ENCODE measurements at regions not wholly inside any gene's neighbourhood (a gene's known extent, or its start where the extent isn't known, plus 50 kb on each side); places are given as distances from the start of the nearest gene placed in this dataset.

- TF ChIP-seq, protein P1, sequence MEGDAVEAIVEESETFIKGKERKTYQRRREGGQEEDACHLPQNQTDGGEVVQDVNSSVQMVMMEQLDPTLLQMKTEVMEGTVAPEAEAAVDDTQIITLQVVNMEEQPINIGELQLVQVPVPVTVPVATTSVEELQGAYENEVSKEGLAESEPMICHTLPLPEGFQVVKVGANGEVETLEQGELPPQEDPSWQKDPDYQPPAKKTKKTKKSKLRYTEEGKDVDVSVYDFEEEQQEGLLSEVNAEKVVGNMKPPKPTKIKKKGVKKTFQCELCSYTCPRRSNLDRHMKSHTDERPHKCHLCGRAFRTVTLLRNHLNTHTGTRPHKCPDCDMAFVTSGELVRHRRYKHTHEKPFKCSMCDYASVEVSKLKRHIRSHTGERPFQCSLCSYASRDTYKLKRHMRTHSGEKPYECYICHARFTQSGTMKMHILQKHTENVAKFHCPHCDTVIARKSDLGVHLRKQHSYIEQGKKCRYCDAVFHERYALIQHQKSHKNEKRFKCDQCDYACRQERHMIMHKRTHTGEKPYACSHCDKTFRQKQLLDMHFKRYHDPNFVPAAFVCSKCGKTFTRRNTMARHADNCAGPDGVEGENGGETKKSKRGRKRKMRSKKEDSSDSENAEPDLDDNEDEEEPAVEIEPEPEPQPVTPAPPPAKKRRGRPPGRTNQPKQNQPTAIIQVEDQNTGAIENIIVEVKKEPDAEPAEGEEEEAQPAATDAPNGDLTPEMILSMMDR (conservative IDR thresholded peaks at IDR 0.05; ENCODE audit: low read depth in 2 of 2), result no peak
- TF ChIP-seq JUNB (IDR thresholded peaks at IDR 0.05; ENCODE audit: unreplicated experiment) (no peak), NANOG (IDR thresholded peaks at IDR 0.05; ENCODE audit: borderline replicate concordance) (no peak), EZH2 (IDR thresholded peaks at IDR 0.05; ENCODE audit: low read depth, unreplicated experiment) (no peak), ETS1 (IDR thresholded peaks at IDR 0.05) (no peak), ZNF114 (CRISPR knock-in tag; IDR thresholded peaks at IDR 0.05) (no peak), REST (IDR thresholded peaks at IDR 0.05; ENCODE audit: unreplicated experiment) (no peak), CREB1 (CRISPR knock-in tag; IDR thresholded peaks at IDR 0.05; ENCODE audit: low read depth) (no peak), POLR2AphosphoS5 (IDR thresholded peaks at IDR 0.05; ENCODE audit: low read depth) (no peak)
Measured at GRCh38 chr11:32173977-32174376, 83.1 kb downstream of the RCN1 start.

All from GM23338 (cell line).